K562 (cell line): ENCODE measurements at regions not wholly inside any gene's neighbourhood (a gene's known extent, or its start where the extent isn't known, plus 50 kb on each side); places are given as distances from the start of the nearest gene placed in this dataset.

Source experiments
- DACH1 ChIP-seq: fragments of 450-650 bp; IDR thresholded peaks from 2 replicates; pipeline ENCODE4 v1.6.1; 2018; ENCODE audit not compliant: partially characterized antibody
- HDAC8 ChIP-seq: fragments of 450-650 bp; IDR thresholded peaks from 2 replicates; pipeline ENCODE4 v1.6.1; 2016; ENCODE audit warnings: mild to moderate bottlenecking, missing genetic modification characterization, moderate library complexity, missing compliant biosample characterization
- HMGN3 ChIP-seq: IDR thresholded peaks from 2 replicates; pipeline ENCODE4 v1.6.1; 2011; ENCODE audit warnings: borderline replicate concordance, low read depth, mild to moderate bottlenecking, mixed read lengths, low read length; ENCODE audit not compliant: insufficient read length; ENCODE audit errors: extremely low read depth
- ILK ChIP-seq: fragments of 450-650 bp; IDR thresholded peaks from 2 replicates; pipeline ENCODE4 v1.6.1; 2016; ENCODE audit warnings: missing genetic modification characterization, low read depth, mild to moderate bottlenecking, missing compliant biosample characterization, moderate library complexity, borderline replicate concordance
- RBM22 ChIP-seq: fragments of 200-400 bp; formaldehyde crosslinking; IDR thresholded peaks from 2 replicates; pipeline ENCODE4 v1.6.1; 2018; ENCODE audit warnings: low read length, low read depth; ENCODE audit not compliant: poor library complexity, severe bottlenecking
- ZNF124 ChIP-seq: sonication (generic); formaldehyde crosslinking; IDR thresholded peaks from 2 replicates; pipeline ENCODE4 v1.8.1; 2022; ENCODE audit warnings: missing genetic modification reagents
- ZNF143 ChIP-seq: sonication (generic); formaldehyde crosslinking; IDR thresholded peaks from 2 replicates; pipeline ENCODE4 v1.9.0; 2022; ENCODE audit warnings: mild to moderate bottlenecking, missing genetic modification reagents
- ZNF311 ChIP-seq: fragments of 250-450 bp; sonication (Bioruptor Pico); IDR thresholded peaks from 2 replicates; pipeline ENCODE4 v1.4.0; 2020; ENCODE audit warnings: mild to moderate bottlenecking, moderate library complexity
- ZNF384 ChIP-seq: IDR thresholded peaks from 2 replicates; pipeline ENCODE4 v1.6.1; 2012; ENCODE audit warnings: low read depth, low read length, improper control_type of control experiment
- ZNF444 ChIP-seq: fragments of 250-450 bp; sonication (Bioruptor Pico); IDR thresholded peaks from 2 replicates; pipeline ENCODE4 v1.4.0; 2020; ENCODE audit warnings: mild to moderate bottlenecking, moderate library complexity
- ZNF76 ChIP-seq: fragments of 250-450 bp; sonication (Bioruptor Pico); IDR thresholded peaks from 2 replicates; pipeline ENCODE4 v1.4.0; 2020; ENCODE audit warnings: mild to moderate bottlenecking, moderate library complexity, borderline replicate concordance
- ZNF766 ChIP-seq: fragments of 200-800 bp; sonication (Bioruptor generic); conservative IDR thresholded peaks from 2 replicates; pipeline ENCODE4 v1.6.1; 2016; ENCODE audit warnings: missing genetic modification characterization, missing compliant biosample characterization
- ZNF77 ChIP-seq: fragments of 250-450 bp; sonication (Bioruptor Pico); IDR thresholded peaks from 2 replicates; pipeline ENCODE4 v1.5.0; 2020
- ZSCAN32 ChIP-seq: fragments of 450-650 bp; formaldehyde crosslinking; IDR thresholded peaks from 2 replicates; pipeline ENCODE4 v1.4.0; 2020; ENCODE audit warnings: mild to moderate bottlenecking, moderate library complexity
- TF ChIP-seq, protein P1 (sequence below): fragments of 250-450 bp; sonication (Bioruptor Pico); IDR thresholded peaks from 2 replicates; pipeline ENCODE4 v1.5.1; 2021; ENCODE audit warnings: mild to moderate bottlenecking
- TF ChIP-seq, protein P2 (sequence below): sonication (generic); formaldehyde crosslinking; IDR thresholded peaks from 2 replicates; pipeline ENCODE4 v1.8.1; 2023; ENCODE audit warnings: mild to moderate bottlenecking, missing genetic modification reagents
- TF ChIP-seq, protein P3 (sequence below), 2 experiments: fragments of 450-650 bp in 1 of 2; sonication (generic) in 1 of 2; formaldehyde crosslinking in 1 of 2; IDR thresholded peaks; 2 replicates each; pipeline versions ENCODE4 v1.7.1 to v1.9.0; 2016 to 2022; ENCODE audit warnings: inconsistent platforms in 1 of 2, mild to moderate bottlenecking in 1 of 2, missing genetic modification reagents in 1 of 2

DNA sequence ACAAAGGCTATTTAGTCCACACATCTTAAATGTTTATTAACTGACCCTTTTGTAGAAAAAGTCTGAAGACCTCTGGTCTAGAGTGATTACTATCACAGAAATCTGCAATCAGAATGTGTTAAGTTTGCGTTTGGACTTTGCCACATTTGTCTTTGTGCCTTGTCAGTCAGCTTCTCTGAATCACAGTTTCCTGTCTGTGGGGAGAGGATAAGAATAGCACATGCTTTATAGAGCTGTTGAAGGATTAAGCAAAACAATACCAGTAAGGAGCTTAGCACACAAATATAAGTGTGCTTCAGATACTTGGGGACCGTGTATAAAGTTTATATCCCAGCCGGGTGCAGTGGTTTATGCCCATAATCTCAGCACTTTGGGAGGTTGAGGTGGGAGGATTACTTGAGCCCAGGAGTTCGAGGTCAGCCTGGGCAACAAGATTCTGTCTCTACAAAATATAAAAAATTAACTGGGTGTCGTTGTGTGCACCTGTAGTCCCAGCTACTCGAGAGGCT is 63.0 kb upstream of the BTG1 start (continued):
- TF ChIP-seq ZNF124 (CRISPR knock-in tag) (no peak), HMGN3 (no peak), ZNF77 (no peak), ZNF76 (CRISPR knock-in tag) (no peak), ILK (no peak), DACH1 (no peak), ZSCAN32 (no peak), RBM22 (no peak), ZNF143 (CRISPR knock-in tag) (no peak), HDAC8 (tag) (no peak), ZNF766 (CRISPR knock-in tag) (no peak), ZNF444 (CRISPR knock-in tag) (no peak), ZNF384 (no peak), ZNF311 (CRISPR knock-in tag) (no peak)
- TF ChIP-seq, protein P1, sequence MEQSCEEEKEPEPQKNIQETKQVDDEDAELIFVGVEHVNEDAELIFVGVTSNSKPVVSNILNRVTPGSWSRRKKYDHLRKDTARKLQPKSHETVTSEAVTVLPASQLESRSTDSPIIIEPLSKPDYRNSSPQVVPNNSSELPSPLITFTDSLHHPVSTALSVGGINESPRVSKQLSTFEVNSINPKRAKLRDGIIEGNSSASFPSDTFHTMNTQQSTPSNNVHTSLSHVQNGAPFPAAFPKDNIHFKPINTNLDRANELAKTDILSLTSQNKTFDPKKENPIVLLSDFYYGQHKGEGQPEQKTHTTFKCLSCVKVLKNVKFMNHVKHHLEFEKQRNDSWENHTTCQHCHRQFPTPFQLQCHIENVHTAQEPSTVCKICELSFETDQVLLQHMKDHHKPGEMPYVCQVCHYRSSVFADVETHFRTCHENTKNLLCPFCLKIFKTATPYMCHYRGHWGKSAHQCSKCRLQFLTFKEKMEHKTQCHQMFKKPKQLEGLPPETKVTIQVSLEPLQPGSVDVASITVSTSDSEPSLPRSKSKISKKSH (CRISPR knock-in tag) = no peak
- TF ChIP-seq, protein P2, sequence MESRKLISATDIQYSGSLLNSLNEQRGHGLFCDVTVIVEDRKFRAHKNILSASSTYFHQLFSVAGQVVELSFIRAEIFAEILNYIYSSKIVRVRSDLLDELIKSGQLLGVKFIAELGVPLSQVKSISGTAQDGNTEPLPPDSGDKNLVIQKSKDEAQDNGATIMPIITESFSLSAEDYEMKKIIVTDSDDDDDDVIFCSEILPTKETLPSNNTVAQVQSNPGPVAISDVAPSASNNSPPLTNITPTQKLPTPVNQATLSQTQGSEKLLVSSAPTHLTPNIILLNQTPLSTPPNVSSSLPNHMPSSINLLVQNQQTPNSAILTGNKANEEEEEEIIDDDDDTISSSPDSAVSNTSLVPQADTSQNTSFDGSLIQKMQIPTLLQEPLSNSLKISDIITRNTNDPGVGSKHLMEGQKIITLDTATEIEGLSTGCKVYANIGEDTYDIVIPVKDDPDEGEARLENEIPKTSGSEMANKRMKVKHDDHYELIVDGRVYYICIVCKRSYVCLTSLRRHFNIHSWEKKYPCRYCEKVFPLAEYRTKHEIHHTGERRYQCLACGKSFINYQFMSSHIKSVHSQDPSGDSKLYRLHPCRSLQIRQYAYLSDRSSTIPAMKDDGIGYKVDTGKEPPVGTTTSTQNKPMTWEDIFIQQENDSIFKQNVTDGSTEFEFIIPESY (CRISPR knock-in tag) = no peak
- TF ChIP-seq, protein P3, sequence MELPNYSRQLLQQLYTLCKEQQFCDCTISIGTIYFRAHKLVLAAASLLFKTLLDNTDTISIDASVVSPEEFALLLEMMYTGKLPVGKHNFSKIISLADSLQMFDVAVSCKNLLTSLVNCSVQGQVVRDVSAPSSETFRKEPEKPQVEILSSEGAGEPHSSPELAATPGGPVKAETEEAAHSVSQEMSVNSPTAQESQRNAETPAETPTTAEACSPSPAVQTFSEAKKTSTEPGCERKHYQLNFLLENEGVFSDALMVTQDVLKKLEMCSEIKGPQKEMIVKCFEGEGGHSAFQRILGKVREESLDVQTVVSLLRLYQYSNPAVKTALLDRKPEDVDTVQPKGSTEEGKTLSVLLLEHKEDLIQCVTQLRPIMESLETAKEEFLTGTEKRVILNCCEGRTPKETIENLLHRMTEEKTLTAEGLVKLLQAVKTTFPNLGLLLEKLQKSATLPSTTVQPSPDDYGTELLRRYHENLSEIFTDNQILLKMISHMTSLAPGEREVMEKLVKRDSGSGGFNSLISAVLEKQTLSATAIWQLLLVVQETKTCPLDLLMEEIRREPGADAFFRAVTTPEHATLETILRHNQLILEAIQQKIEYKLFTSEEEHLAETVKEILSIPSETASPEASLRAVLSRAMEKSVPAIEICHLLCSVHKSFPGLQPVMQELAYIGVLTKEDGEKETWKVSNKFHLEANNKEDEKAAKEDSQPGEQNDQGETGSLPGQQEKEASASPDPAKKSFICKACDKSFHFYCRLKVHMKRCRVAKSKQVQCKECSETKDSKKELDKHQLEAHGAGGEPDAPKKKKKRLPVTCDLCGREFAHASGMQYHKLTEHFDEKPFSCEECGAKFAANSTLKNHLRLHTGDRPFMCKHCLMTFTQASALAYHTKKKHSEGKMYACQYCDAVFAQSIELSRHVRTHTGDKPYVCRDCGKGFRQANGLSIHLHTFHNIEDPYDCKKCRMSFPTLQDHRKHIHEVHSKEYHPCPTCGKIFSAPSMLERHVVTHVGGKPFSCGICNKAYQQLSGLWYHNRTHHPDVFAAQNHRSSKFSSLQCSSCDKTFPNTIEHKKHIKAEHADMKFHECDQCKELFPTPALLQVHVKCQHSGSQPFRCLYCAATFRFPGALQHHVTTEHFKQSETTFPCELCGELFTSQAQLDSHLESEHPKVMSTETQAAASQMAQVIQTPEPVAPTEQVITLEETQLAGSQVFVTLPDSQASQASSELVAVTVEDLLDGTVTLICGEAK (IDR thresholded peaks at IDR 0.05) = peak; percentile 71; the same call in 1 of the 2 replicates
- TF ChIP-seq, protein P3 (CRISPR knock-in tag; IDR thresholded peaks at IDR 0.05) = no peak
